ENCODE measurements at regions not wholly inside any gene's neighbourhood (a gene's known extent, or its start where the extent isn't known, plus 50 kb on each side); places are given as distances from the start of the nearest gene placed in this dataset.

GRCh38 chr11:116478669-116479668 is 293.8 kb downstream of the BUD13 start:
- TF ChIP-seq CTCF (IDR thresholded peaks at IDR 0.05 in 4 of 5, conservative IDR thresholded peaks at IDR 0.05 in 1 of 5), result no peak
- TF ChIP-seq POLR2A (IDR thresholded peaks at IDR 0.05), result no peak

Measured in gastrocnemius medialis (tissue), 4 donors.